D721Med (cell line): ENCODE measurements at regions not wholly inside any gene's neighbourhood (a gene's known extent, or its start where the extent isn't known, plus 50 kb on each side); places are given as distances from the start of the nearest gene placed in this dataset.

Source experiments
- DNase-seq: peaks from one replicate; pipeline ENCODE4 v3.0.0; 2011; ENCODE audit warnings: low spot score; ENCODE audit not compliant: insufficient read length
- FAIRE-seq: peaks from 2 replicates; lab custom pipeline; 2011; peaks lifted over from hg19 to GRCh38; lab: Jason Lieb, UNC
- CTCF ChIP-seq: IDR thresholded peaks from 2 replicates; pipeline ENCODE4 v1.5.1; 2012; ENCODE audit warnings: mild to moderate bottlenecking, control low read depth; ENCODE audit not compliant: insufficient read depth; ENCODE audit errors: missing control alignments

GRCh38 chr1:22285549-22286396, 142.9 kb upstream of the WNT4 start:
- TF ChIP-seq CTCF = no peak
- DNase-seq = no peak
- no peak for FAIRE-seq

- DNase-seq = no peak
- TF ChIP-seq CTCF = no peak
- FAIRE-seq = no peak
Measured at GRCh38 chr1:22286491-22286890, 143.6 kb upstream of the WNT4 start.

GRCh38 chr1:22287273-22287672, 144.4 kb upstream of the WNT4 start:
- FAIRE-seq (no peak), DNase-seq (no peak)
- TF ChIP-seq CTCF = no peak

- DNase-seq = no peak
- FAIRE-seq = no peak
- no peak for TF ChIP-seq CTCF
Measured at GRCh38 chr1:22287946-22288520, 145.1 kb upstream of the WNT4 start.

- no peak for TF ChIP-seq CTCF
- DNase-seq (no peak), FAIRE-seq (no peak)
Measured at GRCh38 chr1:22288593-22289241, 145.8 kb upstream of the WNT4 start.

- TF ChIP-seq CTCF = no peak
- FAIRE-seq (no peak), DNase-seq (no peak)
Measured at GRCh38 chr1:22289307-22289995, 146.6 kb upstream of the WNT4 start.
